Cardiac fibroblast (primary cell): ENCODE measurements at regions not wholly inside any gene's neighbourhood (a gene's known extent, or its start where the extent isn't known, plus 50 kb on each side); places are given as distances from the start of the nearest gene placed in this dataset.

Experiments
- DNase-seq, 2 donors: peaks; one replicate each; pipeline versions ENCODE4 v3.0.0 to v3.0.0-alpha.2; 2010; ENCODE audit warnings: low read depth in 2 of 2
- H3K4me3 ChIP-seq, 2 donors: replicated peaks in 1 of 2; 1 replicate in 1 of 2; 2 replicates in 1 of 2; pipeline ENCODE4 v1.5.1; 2011; ENCODE audit warnings: low read depth in 2 of 2, low read length in 2 of 2, mild to moderate bottlenecking in 2 of 2, moderate library complexity in 1 of 2
- CTCF ChIP-seq: IDR thresholded peaks from one replicate; pipeline ENCODE4 v1.5.1; 2011; ENCODE audit warnings: low read depth, mild to moderate bottlenecking, low read length, inconsistent platforms

- no peak for DNase-seq
- no peak for TF ChIP-seq CTCF
- no peak overlapping the region for H3K4me3 ChIP-seq
Measured at GRCh38 chr4:157838366-157838765, 334.5 kb downstream of the GASK1B start.

GRCh38 chr4:157837071-157837703 is 335.6 kb downstream of the GASK1B start:
- no peak for DNase-seq
- H3K4me3 ChIP-seq: no peak overlapping the region
- TF ChIP-seq CTCF: no peak

GRCh38 chr4:157832596-157832995 is 340.2 kb downstream of the GASK1B start:
- no peak for DNase-seq
- TF ChIP-seq CTCF: no peak
- no peak overlapping the region for H3K4me3 ChIP-seq

- H3K4me3 ChIP-seq: no peak overlapping the region
- no peak for TF ChIP-seq CTCF
- DNase-seq: no peak
Measured at GRCh38 chr4:157824021-157824420, 348.8 kb downstream of the GASK1B start.

- no peak for TF ChIP-seq CTCF
- H3K4me3 ChIP-seq: no peak overlapping the region
- DNase-seq: no peak
Measured at GRCh38 chr4:157821814-157822213, 351.0 kb downstream of the GASK1B start.

- DNase-seq: no peak
- H3K4me3 ChIP-seq: no peak overlapping the region
- TF ChIP-seq CTCF: no peak
Measured at GRCh38 chr4:157819693-157820464, 352.9 kb downstream of the GASK1B start.
